ENCODE measurements at regions not wholly inside any gene's neighbourhood (a gene's known extent, or its start where the extent isn't known, plus 50 kb on each side); places are given as distances from the start of the nearest gene placed in this dataset.

DNA sequence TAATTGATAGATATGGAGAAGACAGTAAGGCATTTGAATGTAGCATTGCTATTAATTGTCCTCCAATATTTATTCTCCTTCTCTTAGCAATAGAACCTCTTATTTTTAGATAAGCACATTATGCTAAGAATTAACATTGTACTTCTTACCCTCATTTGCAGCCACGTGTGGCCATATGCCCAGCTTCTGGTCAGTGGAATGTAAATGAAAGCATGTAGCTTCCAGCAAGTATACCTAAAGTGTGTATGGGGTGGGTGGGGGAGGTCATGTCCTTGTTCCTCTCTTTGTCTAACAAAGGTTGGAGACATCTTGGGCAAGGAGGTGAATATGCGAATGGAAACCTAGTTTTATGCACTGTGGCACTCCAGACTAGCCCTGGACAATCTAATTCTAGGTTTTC, 133.6 kb upstream of the HMCN1 start:
- Histone ChIP-seq H3K9ac (ENCODE audit: low read depth, low read length) (no peak overlapping the region), H3K4me3 (ENCODE audit: insufficient read depth, low read depth, low read length) (no peak overlapping the region), H4K8ac (ENCODE audit: low read depth in 2 of 2, low read length in 2 of 2) (no peak overlapping the region), H3K4me1 (ENCODE audit: control insufficient read depth, insufficient read depth, low read length) (no peaks in the 10 kb centered on the region), H3K56ac (ENCODE audit: extremely low read depth, insufficient read depth, low read length) (no peak overlapping the region), H3K14ac (replicated peaks; ENCODE audit: low read depth, low read length) (no peak overlapping the region), H2AK9ac (replicated peaks; ENCODE audit: low read depth, low read length, poor library complexity) (no peak overlapping the region), H2AK5ac (ENCODE audit: low read depth, low read length) (no peak overlapping the region), H2BK20ac (ENCODE audit: low read depth, low read length) (no peak overlapping the region; the same call in 1 of the 2 replicates), H4K20me1 (ENCODE audit: insufficient read depth, low read length) (no peaks in the 10 kb centered on the region), H3K9me1 (ENCODE audit: insufficient read depth, low read length) (no peaks in the 10 kb centered on the region), H3K27ac (ENCODE audit: insufficient read depth, low read length) (no peak overlapping the region), H3K9me3 (ENCODE audit: control insufficient read depth, insufficient read depth, low read length) (no peaks in the 10 kb centered on the region), H3K18ac (ENCODE audit: low read depth, low read length) (no peak overlapping the region), H2BK120ac (ENCODE audit: low read depth, low read length) (no peak overlapping the region), H3K27me3 (ENCODE audit: control insufficient read depth, insufficient read depth, low read length) (no peaks in the 10 kb centered on the region), H3K4ac (ENCODE audit: low read depth, low read length) (no peak overlapping the region), H2BK15ac (ENCODE audit: low read depth, low read length) (no peak overlapping the region), H4K5ac (ENCODE audit: low read depth, low read length) (no peak overlapping the region), H4K91ac (ENCODE audit: insufficient read depth, low read depth, low read length) (no peak overlapping the region), H3K4me2 (ENCODE audit: low read depth, low read length) (no peak overlapping the region), H3K79me1 (ENCODE audit: low read depth in 1 of 2, low read length in 2 of 2) (no peaks in the 10 kb centered on the region), H2AFZ (replicated peaks; ENCODE audit: low read length, poor library complexity) (no peak overlapping the region), H2BK5ac (ENCODE audit: low read depth, low read length, poor library complexity, severe bottlenecking) (no peak overlapping the region), H3K23ac (ENCODE audit: low read depth, low read length) (no peak overlapping the region), H3K36me3 (ENCODE audit: control insufficient read depth, insufficient read depth, low read length) (no peaks in the 10 kb centered on the region)
- ATAC-seq (ENCODE audit: low read depth) (no peak), DNase-seq (no peak)
- WGBS, 2 experiments (ENCODE audit: extremely low coverage in 2 of 2, insufficient read length in 1 of 2) = no CpG with 5 or more reads among the region's 2 CpGs
- dilution Hi-C loops (cut with HindIII; ENCODE audit: low sequenced_read_pairs, unreplicated experiment) = no loop called here
- in situ Hi-C loops (cut with MboI; ENCODE audit: low sequenced_read_pairs) = no loop called here
- intact Hi-C loops (cut with micrococcal nuclease) = no loop called here
- ChIA-PET CTCF (no interaction called here), POLR2A (ENCODE audit: unreplicated experiment) (no interaction called here)
- BruUV-seq (replicated peaks) = no TSS peak
- TF ChIP-seq ELK1 (IDR thresholded peaks at IDR 0.05; ENCODE audit: borderline replicate concordance, low read depth, low read length) (no peak), RFX5 (IDR thresholded peaks at IDR 0.05; ENCODE audit: low read depth, low read length) (no peak), BHLHE40 (IDR thresholded peaks at IDR 0.05; ENCODE audit: low read depth, low read length) (no peak), RCOR1 (IDR thresholded peaks at IDR 0.05; ENCODE audit: insufficient replicate concordance, low read length) (no peak), CEBPB (IDR thresholded peaks at IDR 0.05; ENCODE audit: low read depth, low read length) (no peak), CHD1 (IDR thresholded peaks at IDR 0.05; ENCODE audit: low read depth, low read length) (no peak), NFE2L2 (IDR thresholded peaks at IDR 0.05; ENCODE audit: low read depth, low read length) (no peak), SMC3 (IDR thresholded peaks at IDR 0.05; ENCODE audit: low read depth, low read length) (no peak), MXI1 (IDR thresholded peaks at IDR 0.05; ENCODE audit: borderline replicate concordance, low read depth, low read length) (no peak), FOS (IDR thresholded peaks at IDR 0.05; ENCODE audit: low read depth, low read length) (no peak), POLR2A (IDR thresholded peaks at IDR 0.05; ENCODE audit: low read depth, low read length) (no peak), CTCF (conservative IDR thresholded peaks at IDR 0.05; ENCODE audit: low read depth, low read length) (no peak), RAD21 (IDR thresholded peaks at IDR 0.05; ENCODE audit: low read length) (no peak), MAZ (IDR thresholded peaks at IDR 0.05; ENCODE audit: borderline replicate concordance, low read depth, low read length) (no peak), MAFK (IDR thresholded peaks at IDR 0.05; ENCODE audit: low read depth, low read length) (no peak)
- TF ChIP-seq, protein P1, sequence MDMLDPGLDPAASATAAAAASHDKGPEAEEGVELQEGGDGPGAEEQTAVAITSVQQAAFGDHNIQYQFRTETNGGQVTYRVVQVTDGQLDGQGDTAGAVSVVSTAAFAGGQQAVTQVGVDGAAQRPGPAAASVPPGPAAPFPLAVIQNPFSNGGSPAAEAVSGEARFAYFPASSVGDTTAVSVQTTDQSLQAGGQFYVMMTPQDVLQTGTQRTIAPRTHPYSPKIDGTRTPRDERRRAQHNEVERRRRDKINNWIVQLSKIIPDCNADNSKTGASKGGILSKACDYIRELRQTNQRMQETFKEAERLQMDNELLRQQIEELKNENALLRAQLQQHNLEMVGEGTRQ (IDR thresholded peaks at IDR 0.05; ENCODE audit: low read depth, low read length) = no peak

Data from IMR-90 (cell line).